Subcutaneous abdominal adipose tissue (tissue), 5 donors: ENCODE measurements at regions not wholly inside any gene's neighbourhood (a gene's known extent, or its start where the extent isn't known, plus 50 kb on each side); places are given as distances from the start of the nearest gene placed in this dataset.

Experiments used
- H3K27ac ChIP-seq: one replicate; pipeline ENCODE4 v1.7.0; 2013; ENCODE audit warnings: low read depth, mild to moderate bottlenecking, inconsistent platforms, low read length, moderate library complexity
- H3K27me3 ChIP-seq, 5 donors: one replicate each; pipeline ENCODE4 v1.7.0; 2013; ENCODE audit warnings: low read length in 5 of 5, inconsistent platforms in 1 of 5; ENCODE audit not compliant: control insufficient read depth in 5 of 5, insufficient read depth in 4 of 5
- H3K36me3 ChIP-seq, 5 donors: one replicate each; pipeline ENCODE4 v1.7.0; 2013; ENCODE audit warnings: low read length in 5 of 5; ENCODE audit not compliant: control insufficient read depth in 5 of 5, insufficient read depth in 5 of 5
- H3K4me1 ChIP-seq, 5 donors: one replicate each; pipeline ENCODE4 v1.7.0; 2013; ENCODE audit warnings: low read length in 5 of 5, mild to moderate bottlenecking in 3 of 5, moderate library complexity in 1 of 5; ENCODE audit not compliant: control insufficient read depth in 5 of 5, insufficient read depth in 5 of 5
- H3K4me3 ChIP-seq, 5 donors: one replicate each; pipeline ENCODE4 v1.7.0; 2013; ENCODE audit warnings: low read length in 5 of 5, low read depth in 1 of 5
- H3K9ac ChIP-seq, 5 donors: one replicate each; pipeline ENCODE4 v1.7.0; 2013; ENCODE audit warnings: low read length in 5 of 5, mild to moderate bottlenecking in 4 of 5, moderate library complexity in 3 of 5
- H3K9me3 ChIP-seq, 5 donors: one replicate each; pipeline ENCODE4 v1.7.0; 2013; ENCODE audit warnings: low read length in 5 of 5; ENCODE audit not compliant: control insufficient read depth in 5 of 5
- donor health status: healthy.
- donor health status: healthy.
- donor health status: healthy.
- donor health status: healthy.
- donor health status: healthy.

DNA sequence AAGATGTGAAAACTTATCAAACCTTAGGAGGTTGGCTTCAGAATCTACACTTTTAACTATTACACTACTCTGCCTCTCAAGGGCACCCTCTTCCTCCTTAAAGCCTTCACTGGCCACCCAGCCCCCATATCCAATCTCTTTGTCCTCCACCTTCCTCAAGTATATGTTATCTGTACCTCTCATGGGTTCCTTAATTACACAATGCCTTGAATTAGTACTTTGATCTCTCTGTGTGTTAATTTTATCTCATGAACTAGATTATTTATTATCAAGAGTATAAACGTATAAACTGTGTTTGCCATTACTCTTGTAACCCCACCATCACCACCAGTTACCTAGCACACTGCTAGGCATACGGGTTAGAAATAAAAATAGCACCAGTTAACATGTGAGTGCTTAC, 83.3 kb downstream of the NCR2 start:
- no peaks in the 10 kb centered on the region for H3K4me1 ChIP-seq
- no peaks in the 10 kb centered on the region for H3K36me3 ChIP-seq
- H3K27ac ChIP-seq, result no peak overlapping the region
- H3K4me3 ChIP-seq, result no peak overlapping the region
- H3K27me3 ChIP-seq, result peaks cover 8 to 45% (median 24%) of the 10 kb centered on the region in 5 donors
- peaks cover 0 to 10% (median 3%) of the 10 kb centered on the region in 5 donors for H3K9me3 ChIP-seq
- H3K9ac ChIP-seq, result no peak overlapping the region

DNA sequence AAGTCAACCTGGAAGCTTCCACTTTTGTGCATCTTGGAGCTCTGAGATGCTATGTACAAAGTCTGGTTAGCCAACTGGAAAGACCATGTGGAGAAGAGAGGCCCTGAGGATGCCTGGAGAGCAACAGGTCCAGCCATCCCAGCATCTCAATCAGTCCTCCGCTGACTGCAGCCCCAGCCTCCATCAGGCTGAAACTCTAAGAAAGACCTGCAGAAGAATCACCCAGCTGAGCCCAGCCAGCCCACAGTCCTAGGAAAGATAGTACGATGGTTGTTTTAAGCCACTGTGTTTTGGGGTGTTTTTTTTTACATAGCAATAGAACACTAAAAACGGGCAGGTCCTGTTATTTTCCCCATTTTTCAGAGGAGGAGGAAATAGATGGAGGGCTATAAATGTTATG, 84.0 kb downstream of the NCR2 start:
- peaks cover 0 to 2% (median 0%) of the 10 kb centered on the region in 5 donors for H3K4me1 ChIP-seq
- H3K4me3 ChIP-seq, result no peak overlapping the region
- H3K9me3 ChIP-seq, result peaks cover 0 to 10% (median 3%) of the 10 kb centered on the region in 5 donors
- peaks cover 8 to 39% (median 21%) of the 10 kb centered on the region in 5 donors for H3K27me3 ChIP-seq
- no peak overlapping the region for H3K9ac ChIP-seq
- no peaks in the 10 kb centered on the region for H3K36me3 ChIP-seq
- H3K27ac ChIP-seq, result no peak overlapping the region

DNA sequence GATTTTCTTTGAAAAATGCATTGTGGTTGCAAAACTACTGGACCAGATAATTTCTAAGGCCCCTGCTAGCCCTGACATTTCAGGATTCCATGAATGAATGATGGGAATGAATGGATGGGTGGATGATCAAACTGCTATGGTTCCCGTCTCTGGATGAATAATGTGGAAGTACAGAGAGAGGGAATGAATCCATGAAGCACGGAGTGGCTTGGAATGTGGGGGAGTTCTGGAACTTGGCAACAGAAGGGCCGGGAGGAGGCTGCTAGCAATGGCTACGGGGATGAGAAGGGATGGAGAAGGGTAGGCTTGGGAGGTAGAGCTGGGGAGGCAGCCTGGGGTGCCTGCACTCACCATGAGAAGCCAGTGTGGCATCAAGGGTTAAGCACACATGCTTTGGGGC, 84.8 kb downstream of the NCR2 start:
- H3K27me3 ChIP-seq, result peaks cover under 1 to 34% (median 16%) of the 10 kb centered on the region in 5 donors
- peaks cover 0 to 5% (median 0%) of the 10 kb centered on the region in 5 donors for H3K4me1 ChIP-seq
- H3K27ac ChIP-seq, result no peak overlapping the region
- no peak overlapping the region for H3K4me3 ChIP-seq
- H3K9me3 ChIP-seq, result peaks cover 0 to 10% (median 3%) of the 10 kb centered on the region in 5 donors
- H3K36me3 ChIP-seq, result no peaks in the 10 kb centered on the region
- no peak overlapping the region for H3K9ac ChIP-seq

DNA sequence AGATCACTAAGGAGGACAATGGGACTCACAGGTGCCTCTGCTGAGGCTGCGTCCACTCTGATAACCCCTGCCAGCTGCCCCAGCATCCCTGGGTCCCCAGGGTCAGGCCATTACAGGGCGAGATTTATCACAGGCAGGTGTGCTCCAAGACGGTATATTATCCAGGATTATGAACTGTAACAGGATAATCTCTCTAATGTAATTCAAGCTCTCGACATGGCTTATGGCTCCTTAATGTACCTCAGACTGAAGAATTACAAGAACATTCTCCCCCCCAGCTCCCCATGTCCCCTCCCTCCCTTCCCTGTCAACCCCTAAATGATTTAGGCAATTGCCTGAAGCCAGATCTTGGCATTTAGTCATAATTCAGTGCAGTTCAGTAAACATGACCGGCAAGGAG, 86.8 kb downstream of the NCR2 start:
- peaks cover 0 to 10% (median 3%) of the 10 kb centered on the region in 5 donors for H3K9me3 ChIP-seq
- H3K4me1 ChIP-seq, result peaks cover 0 to 14% (median 9%) of the 10 kb centered on the region in 5 donors
- peaks cover 0 to 18% (median 2%) of the 10 kb centered on the region in 5 donors for H3K27me3 ChIP-seq
- no peak overlapping the region for H3K27ac ChIP-seq
- no peaks in the 10 kb centered on the region for H3K36me3 ChIP-seq
- no peak overlapping the region for H3K4me3 ChIP-seq
- H3K9ac ChIP-seq, result no peak overlapping the region

DNA sequence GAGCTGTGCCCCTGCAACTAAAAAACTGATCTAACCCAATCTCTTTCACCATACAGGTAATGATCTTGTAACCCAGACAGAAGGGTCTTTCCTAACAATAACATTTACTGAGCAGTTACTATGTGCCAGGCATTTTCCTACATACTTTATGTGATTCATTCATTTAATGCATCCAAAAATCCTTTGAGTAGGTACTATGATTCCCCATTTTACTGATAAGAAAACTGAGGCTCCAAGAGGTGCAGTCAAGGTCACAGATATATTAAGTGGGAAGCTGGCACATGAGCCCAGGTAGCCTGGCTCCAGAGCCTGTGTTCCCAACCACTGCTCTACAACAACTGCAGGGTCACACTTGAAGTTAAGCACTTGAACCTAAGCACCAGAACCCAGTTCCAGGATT, 87.6 kb downstream of the NCR2 start:
- Histone ChIP-seq H3K9me3 (peaks cover 0 to 10% (median 3%) of the 10 kb centered on the region in 5 donors), H3K36me3 (no peaks in the 10 kb centered on the region), H3K27ac (no peak overlapping the region), H3K27me3 (peaks cover 0 to 16% (median 2%) of the 10 kb centered on the region in 5 donors), H3K4me3 (no peak overlapping the region), H3K4me1 (peaks cover 0 to 22% (median 17%) of the 10 kb centered on the region in 5 donors), H3K9ac (no peak overlapping the region)

DNA sequence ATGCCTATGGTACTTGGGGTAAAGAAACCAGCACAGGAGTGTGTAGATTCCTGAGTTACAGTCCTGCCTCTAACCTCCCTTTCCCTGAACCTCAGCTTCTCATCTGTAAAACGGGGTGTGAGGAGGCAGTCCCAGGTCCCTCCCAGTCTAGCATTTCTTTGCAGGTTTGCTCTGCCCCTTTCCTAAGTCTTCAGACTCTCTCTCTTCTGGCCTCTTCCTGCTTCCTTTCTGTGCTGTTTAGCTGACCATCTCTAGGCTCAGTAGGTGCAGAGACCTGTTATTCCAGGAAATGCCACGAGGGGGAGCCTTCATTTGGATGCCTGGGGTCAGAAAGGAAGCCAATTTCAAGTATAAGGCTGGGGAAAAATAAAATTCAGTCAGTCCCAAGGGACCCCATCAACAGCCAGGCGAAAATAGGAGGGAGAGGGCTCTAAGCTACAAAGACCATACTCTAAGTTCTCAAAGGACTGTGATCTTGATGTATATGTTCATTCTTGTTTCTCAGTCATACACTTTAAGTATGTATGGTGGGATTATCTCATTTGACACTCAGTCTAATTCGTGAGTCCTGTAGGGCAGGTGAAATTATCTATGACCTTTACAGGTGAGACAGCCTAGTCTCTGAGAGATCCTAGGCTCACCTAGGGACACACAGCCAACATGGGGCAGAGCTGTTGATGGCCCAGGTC, 89.1 kb downstream of the NCR2 start:
- peaks cover 0 to 17% (median 3%) of the 10 kb centered on the region in 5 donors for H3K27me3 ChIP-seq
- peaks cover 0 to 5% (median 0%) of the 10 kb centered on the region in 5 donors for H3K9me3 ChIP-seq
- H3K36me3 ChIP-seq, result no peaks in the 10 kb centered on the region
- H3K4me1 ChIP-seq, result peaks cover 4 to 33% (median 29%) of the 10 kb centered on the region in 5 donors
- H3K9ac ChIP-seq, result no peak overlapping the region
- H3K27ac ChIP-seq, result no peak overlapping the region
- no peak overlapping the region for H3K4me3 ChIP-seq

DNA sequence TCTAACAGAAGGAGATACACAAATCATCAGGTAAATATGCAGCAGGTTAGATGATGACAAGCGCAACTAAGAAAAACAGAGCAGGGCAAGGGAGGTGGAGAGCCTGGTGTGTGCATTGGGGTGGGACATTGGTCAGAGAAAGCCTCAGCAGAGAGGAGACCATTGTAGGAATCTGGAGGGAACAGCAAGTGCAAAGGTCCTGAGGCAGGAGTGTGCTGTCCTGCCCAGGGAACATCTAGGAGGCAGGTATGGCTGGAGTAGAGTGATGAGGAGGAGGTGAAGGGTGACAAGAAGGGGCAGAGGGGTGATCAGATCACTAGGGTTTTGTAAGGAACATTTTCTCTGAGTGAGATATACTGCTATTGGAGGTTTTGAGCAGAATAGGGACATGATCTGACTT, 90.1 kb downstream of the NCR2 start:
- Histone ChIP-seq H3K4me1 (peaks cover 4 to 43% (median 39%) of the 10 kb centered on the region in 5 donors), H3K9ac (no peak overlapping the region), H3K4me3 (no peak overlapping the region), H3K27me3 (peaks cover 0 to 10% (median 3%) of the 10 kb centered on the region in 5 donors), H3K9me3 (no peaks in the 10 kb centered on the region), H3K27ac (no peak overlapping the region), H3K36me3 (no peaks in the 10 kb centered on the region)

DNA sequence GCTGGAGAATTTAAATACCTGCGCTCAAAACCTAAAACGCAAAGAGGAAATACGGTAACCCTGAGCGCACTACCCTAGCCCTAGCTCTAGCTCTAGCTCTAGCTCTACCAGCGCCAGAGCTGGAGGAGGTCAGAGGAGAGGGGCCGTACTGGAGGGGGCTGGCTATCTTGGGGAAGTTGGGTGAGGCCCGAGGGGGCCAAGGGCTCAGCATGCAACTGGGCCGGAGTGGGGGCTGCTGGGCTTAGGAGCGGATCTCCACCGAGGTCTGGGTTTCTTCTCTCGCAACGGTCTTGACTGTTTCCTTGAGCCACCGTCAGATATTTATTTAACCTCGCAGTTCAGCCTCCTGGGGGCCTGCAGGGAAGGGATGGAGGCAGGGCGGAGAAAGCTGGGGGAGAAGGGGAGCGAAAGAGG, 91.0 kb downstream of the NCR2 start:
- Histone ChIP-seq H3K4me1 (peaks cover 4 to 49% (median 46%) of the 10 kb centered on the region in 5 donors), H3K27ac (no peak overlapping the region), H3K27me3 (peaks cover 0 to 10% (median 3%) of the 10 kb centered on the region in 5 donors), H3K9me3 (no peaks in the 10 kb centered on the region), H3K36me3 (no peaks in the 10 kb centered on the region), H3K4me3 (no peak overlapping the region), H3K9ac (no peak overlapping the region)

DNA sequence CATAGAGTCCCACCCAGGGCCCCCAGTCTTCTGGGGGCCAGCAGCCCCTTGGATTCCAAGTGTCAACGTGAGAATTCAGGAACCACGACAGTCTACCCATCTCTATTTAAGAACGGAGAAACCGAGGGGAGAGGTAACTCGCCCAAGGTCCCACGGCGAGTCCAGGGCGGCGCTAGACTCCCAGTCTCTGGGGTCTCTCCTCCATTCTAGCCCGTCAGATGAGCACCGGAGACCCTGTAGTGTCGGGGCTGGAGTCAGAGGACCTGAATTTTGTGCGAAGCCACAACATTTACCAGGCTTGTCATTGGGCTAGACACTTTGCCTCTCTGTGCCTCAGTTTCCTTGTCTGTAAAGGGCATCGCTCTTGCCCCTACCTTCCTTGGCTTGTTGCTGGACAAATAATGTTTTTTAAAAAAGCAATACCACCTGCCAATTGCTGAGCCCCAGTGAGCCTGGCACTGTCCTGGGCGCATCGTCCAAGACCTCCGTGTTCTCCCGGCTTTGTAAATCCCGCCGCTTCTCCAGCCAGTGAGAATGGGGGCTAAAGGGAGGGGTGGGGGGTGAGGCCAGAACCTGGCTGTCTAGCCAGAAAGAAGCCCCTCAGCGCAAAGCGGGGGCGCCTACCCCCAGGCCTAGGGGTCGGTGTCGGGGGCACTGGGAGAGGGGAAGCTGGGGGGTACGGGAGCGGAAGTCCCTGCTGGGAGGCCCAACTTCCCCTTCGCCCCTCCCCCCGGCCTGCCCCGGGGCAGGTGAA, 91.7 kb downstream of the NCR2 start:
- no peak overlapping the region for H3K27ac ChIP-seq
- peaks cover 4 to 49% (median 46%) of the 10 kb centered on the region in 5 donors for H3K4me1 ChIP-seq
- no peaks in the 10 kb centered on the region for H3K9me3 ChIP-seq
- peak overlapping the region in 3 of 5 donors; percentile 36 to 65 (median 48) for H3K4me3 ChIP-seq
- peaks cover 0 to 10% (median 3%) of the 10 kb centered on the region in 5 donors for H3K27me3 ChIP-seq
- no peaks in the 10 kb centered on the region for H3K36me3 ChIP-seq
- H3K9ac ChIP-seq, result peak overlapping the region in 2 of 5 donors; percentile 42 to 58
